IMR-90 (cell line): ENCODE measurements at regions not wholly inside any gene's neighbourhood (a gene's known extent, or its start where the extent isn't known, plus 50 kb on each side); places are given as distances from the start of the nearest gene placed in this dataset.
A peak's percentile ranks its signal among the peaks of the same experiment; 100 is the strongest.

Experiments used
- ATAC-seq: fragments of 200-7000 bp; cut with Tn5 transposase; 2 replicates; pipeline ENCODE4 v1.9.1; 2020; ENCODE audit warnings: low read depth, mild to moderate bottlenecking, moderate library complexity
- BruUV-seq: library from RNA; stranded (reverse); fragments of 400-500 nt; replicated peaks from 2 replicates; lab custom pipeline; 2021; lab: Mats Ljungman, UMichigan
- CTCF ChIA-PET: fragments of 300-600 bp; formaldehyde crosslinking; extraction: SDS; loops from one replicate; lab custom pipeline; 2021; ENCODE audit warnings: antibody characterized with exemption; lab: Yijun Ruan, JAX
- POLR2A ChIA-PET: fragments of 300-600 bp; sonication (Branson Sonifier 250); formaldehyde crosslinking; loops from one replicate; lab custom pipeline; 2022; ENCODE audit warnings: antibody characterized with exemption; ENCODE audit not compliant: unreplicated experiment; lab: Charles Lee
- DNase-seq: peaks from one replicate; pipeline ENCODE4 v3.0.0; 2013
- H2AFZ ChIP-seq: replicated peaks from 2 replicates; pipeline ENCODE3; 2013; ENCODE audit warnings: low read length, mild to moderate bottlenecking; ENCODE audit not compliant: poor library complexity
- H2AK5ac ChIP-seq: 2 replicates; pipeline ENCODE4 v1.6.1; 2013; ENCODE audit warnings: low read depth, low read length, inconsistent platforms
- H2AK9ac ChIP-seq: replicated peaks from 2 replicates; pipeline ENCODE3; 2013; ENCODE audit warnings: mild to moderate bottlenecking, low read depth, low read length, moderate library complexity; ENCODE audit not compliant: poor library complexity
- H2BK120ac ChIP-seq: 2 replicates; pipeline ENCODE4 v1.6.1; 2013; ENCODE audit warnings: low read depth, low read length, inconsistent platforms
- H2BK15ac ChIP-seq: 3 replicates; pipeline ENCODE4 v1.6.1; 2013; ENCODE audit warnings: low read depth, low read length, inconsistent platforms
- H2BK20ac ChIP-seq: 2 replicates; pipeline ENCODE4 v1.6.1; 2013; ENCODE audit warnings: low read depth, mild to moderate bottlenecking, inconsistent platforms, low read length, moderate library complexity
- H2BK5ac ChIP-seq: 2 replicates; pipeline ENCODE4 v1.6.1; 2013; ENCODE audit warnings: mild to moderate bottlenecking, low read depth, low read length, inconsistent platforms; ENCODE audit not compliant: poor library complexity, severe bottlenecking
- H3K14ac ChIP-seq: replicated peaks from 2 replicates; pipeline ENCODE4 v1.6.1; 2013; ENCODE audit warnings: low read depth, low read length, inconsistent platforms
- H3K18ac ChIP-seq: 2 replicates; pipeline ENCODE4 v1.6.1; 2013; ENCODE audit warnings: low read depth, low read length, control low read depth
- H3K23ac ChIP-seq: 2 replicates; pipeline ENCODE4 v1.6.1; 2013; ENCODE audit warnings: low read depth, low read length, inconsistent platforms
- H3K27ac ChIP-seq: 2 replicates; pipeline ENCODE4 v1.5.1; 2013; ENCODE audit warnings: mild to moderate bottlenecking, control low read depth, low read length; ENCODE audit not compliant: insufficient read depth
- H3K27me3 ChIP-seq: 2 replicates; pipeline ENCODE4 v1.6.1; 2013; ENCODE audit warnings: low read length; ENCODE audit not compliant: control insufficient read depth, insufficient read depth
- H3K36me3 ChIP-seq: 2 replicates; pipeline ENCODE4 v1.6.1; 2013; ENCODE audit warnings: low read length, mixed read lengths; ENCODE audit not compliant: control insufficient read depth, insufficient read depth
- H3K4ac ChIP-seq: 2 replicates; pipeline ENCODE4 v1.6.1; 2013; ENCODE audit warnings: low read depth, low read length, inconsistent platforms
- H3K4me1 ChIP-seq: 2 replicates; pipeline ENCODE4 v1.6.1; 2013; ENCODE audit warnings: low read length, mixed read lengths; ENCODE audit not compliant: control insufficient read depth, insufficient read depth
- H3K4me2 ChIP-seq: 2 replicates; pipeline ENCODE4 v1.6.1; 2013; ENCODE audit warnings: low read depth, mild to moderate bottlenecking, control low read depth, low read length, moderate library complexity
- H3K4me3 ChIP-seq: 2 replicates; pipeline ENCODE4 v1.5.1; 2013; ENCODE audit warnings: low read depth, mild to moderate bottlenecking, control low read depth, low read length, moderate library complexity; ENCODE audit not compliant: insufficient read depth
- H3K56ac ChIP-seq: 2 replicates; pipeline ENCODE4 v1.6.1; 2013; ENCODE audit warnings: low read length, inconsistent platforms; ENCODE audit not compliant: insufficient read depth; ENCODE audit errors: extremely low read depth
- H3K79me1 ChIP-seq, 2 experiments: 2 replicates each; pipeline ENCODE4 v1.6.1; 2013; ENCODE audit warnings: low read length in 2 of 2, inconsistent platforms in 1 of 2, low read depth in 1 of 2
- H3K9ac ChIP-seq: 2 replicates; pipeline ENCODE4 v1.6.1; 2013; ENCODE audit warnings: low read depth, low read length, control low read depth
- H3K9me1 ChIP-seq: 2 replicates; pipeline ENCODE4 v1.6.1; 2013; ENCODE audit warnings: low read length, inconsistent platforms; ENCODE audit not compliant: insufficient read depth
- H3K9me3 ChIP-seq: 2 replicates; pipeline ENCODE4 v1.6.1; 2013; ENCODE audit warnings: low read length; ENCODE audit not compliant: control insufficient read depth, insufficient read depth
- H4K20me1 ChIP-seq: 2 replicates; pipeline ENCODE4 v1.6.1; 2013; ENCODE audit warnings: low read length, inconsistent platforms; ENCODE audit not compliant: insufficient read depth
- H4K5ac ChIP-seq: 2 replicates; pipeline ENCODE4 v1.6.1; 2013; ENCODE audit warnings: mild to moderate bottlenecking, low read depth, low read length, control low read depth
- H4K8ac ChIP-seq, 2 experiments: 2 replicates each; pipeline ENCODE4 v1.6.1; 2013; ENCODE audit warnings: low read depth in 2 of 2, low read length in 2 of 2, control low read depth in 1 of 2, inconsistent platforms in 1 of 2
- H4K91ac ChIP-seq: 2 replicates; pipeline ENCODE4 v1.6.1; 2013; ENCODE audit warnings: low read depth, low read length, inconsistent platforms; ENCODE audit not compliant: insufficient read depth
- CEBPB ChIP-seq: IDR thresholded peaks from 2 replicates; pipeline ENCODE4 v1.6.1; 2012; ENCODE audit warnings: low read depth, low read length, improper control_type of control experiment
- CHD1 ChIP-seq: IDR thresholded peaks from 2 replicates; pipeline ENCODE4 v1.6.1; 2012; ENCODE audit warnings: low read depth, low read length, improper control_type of control experiment
- MAFK ChIP-seq: IDR thresholded peaks from 2 replicates; pipeline ENCODE4 v1.6.1; 2012; ENCODE audit warnings: low read depth, low read length, improper control_type of control experiment
- NFE2L2 ChIP-seq: fragments of 150-350 bp; IDR thresholded peaks from 2 replicates; pipeline ENCODE4 v1.6.1; 2016; ENCODE audit warnings: low read depth, mild to moderate bottlenecking, low read length
- POLR2A ChIP-seq: IDR thresholded peaks from 2 replicates; pipeline ENCODE4 v1.6.1; 2012; ENCODE audit warnings: mild to moderate bottlenecking, low read depth, low read length
- RCOR1 ChIP-seq: IDR thresholded peaks from 2 replicates; pipeline ENCODE4 v1.6.1; 2012; ENCODE audit warnings: mild to moderate bottlenecking, low read length, improper control_type of control experiment; ENCODE audit not compliant: insufficient replicate concordance
- USF2 ChIP-seq: fragments of 150-350 bp; IDR thresholded peaks from 2 replicates; pipeline ENCODE4 v1.6.1; 2017; ENCODE audit warnings: mild to moderate bottlenecking, antibody characterized with exemption, low read length, low read depth
- WGBS, 2 experiments: methylation state at CpG; one replicate each; pipeline versions ENCODE4 v1.1.5 to v1.1.7; 2013; ENCODE audit warnings: missing lambda C conversion rate in 2 of 2; ENCODE audit not compliant: insufficient read length in 1 of 2; ENCODE audit errors: extremely low coverage in 2 of 2; 5-methylcytosine and 5-hydroxymethylcytosine counted together
- dilution Hi-C: fragments of 300-500 bp; cut with HindIII; formaldehyde crosslinking; loops from one replicate; pipeline ENCODE4 v1.14.3; 2018; ENCODE audit warnings: low sequenced_read_pairs; ENCODE audit not compliant: unreplicated experiment
- in situ Hi-C: fragments of 300-500 bp; cut with MboI; formaldehyde crosslinking; loops from 3 replicates; pipeline ENCODE4 v1.14.3; 2019; ENCODE audit warnings: low sequenced_read_pairs, inconsistent platforms, mixed read lengths
- intact Hi-C: fragments of 100-400 bp; cut with micrococcal nuclease; formaldehyde crosslinking; loops from 2 replicates; pipeline ENCODE4 v1.10.0; 2022

DNA sequence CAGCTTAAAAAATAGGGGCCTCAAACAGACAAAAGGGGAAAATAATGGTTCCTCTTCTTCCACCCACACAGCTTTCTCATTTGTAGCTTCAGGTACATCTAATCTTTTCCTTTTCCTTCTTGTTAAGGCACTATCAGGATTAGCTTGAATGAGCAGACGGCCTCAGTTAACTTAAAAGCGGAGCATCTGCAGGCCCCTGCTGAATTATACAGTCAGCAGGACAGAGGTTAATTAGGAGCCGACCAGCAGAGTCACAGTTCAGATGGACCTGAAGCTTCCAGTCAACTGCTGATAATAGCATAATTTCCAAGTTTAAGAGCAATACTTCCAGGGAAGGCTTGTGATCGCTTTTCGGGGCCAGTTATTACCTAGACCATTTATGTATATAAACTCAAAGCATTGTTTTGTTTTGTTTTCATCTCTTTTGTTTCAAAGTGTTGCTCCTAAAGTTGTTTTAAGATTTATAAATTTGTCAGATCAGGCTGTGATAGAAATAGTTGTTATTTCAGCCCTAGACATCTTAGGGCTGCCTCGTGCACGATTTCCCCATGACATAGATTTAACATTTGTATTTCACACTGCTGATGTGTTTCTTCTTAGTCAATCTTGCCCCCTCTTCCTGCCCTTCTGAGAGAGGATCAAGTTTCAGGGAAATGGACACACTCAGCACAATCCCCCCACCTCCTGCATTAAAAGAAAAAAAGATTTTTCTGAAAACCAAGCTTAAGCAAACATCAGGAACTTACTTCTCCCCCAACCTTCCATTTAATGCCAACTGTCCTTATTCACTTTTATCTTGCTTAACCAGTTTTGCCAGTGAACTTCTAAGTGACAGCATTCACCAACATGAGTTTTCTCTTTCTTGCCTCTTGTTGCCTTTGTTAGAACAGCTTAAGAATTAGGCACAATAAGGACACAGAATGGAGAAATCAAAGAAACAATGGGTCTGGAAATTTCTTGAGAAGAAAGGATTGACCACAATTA, 449.8 kb downstream of the ARHGEF28 start:
- Histone ChIP-seq H3K4ac (no peak overlapping the region), H3K56ac (no peak overlapping the region), H3K23ac (no peak overlapping the region), H2BK15ac (no peak overlapping the region), H3K79me1 (no peaks in the 10 kb centered on the region), H3K14ac (no peak overlapping the region), H4K8ac (no peak overlapping the region), H3K4me1 (no peaks in the 10 kb centered on the region), H3K27ac (no peak overlapping the region), H3K36me3 (no peaks in the 10 kb centered on the region), H4K91ac (no peak overlapping the region), H4K5ac (no peak overlapping the region), H3K9me3 (no peaks in the 10 kb centered on the region), H3K27me3 (peaks cover 19% of the 10 kb centered on the region), H2AFZ (no peak overlapping the region), H3K18ac (no peak overlapping the region), H4K20me1 (no peaks in the 10 kb centered on the region), H3K9ac (no peak overlapping the region), H3K9me1 (no peaks in the 10 kb centered on the region), H2BK120ac (no peak overlapping the region), H2BK5ac (no peak overlapping the region), H3K4me3 (no peak overlapping the region), H2AK9ac (no peak overlapping the region), H2BK20ac (no peak overlapping the region), H3K4me2 (no peak overlapping the region), H2AK5ac (no peak overlapping the region)
- ChIA-PET CTCF (interaction anchor here (0.5 kb wide), 1 partner anchor 285 kb away, joined by 4 read pairs; no protein-coding TSS in a partner anchor), POLR2A (interaction anchor here (0.7 kb wide), 1 partner anchor 40 kb away, joined by 3 read pairs; no protein-coding TSS in a partner anchor)
- BruUV-seq = no TSS peak
- peak; percentile 7 for DNase-seq
- dilution Hi-C loops (no loop called here), intact Hi-C loops (no loop called here), in situ Hi-C loops (no loop called here)
- no peak for TF ChIP-seq CEBPB
- no peak for TF ChIP-seq POLR2A
- no peak for TF ChIP-seq MAFK
- TF ChIP-seq CHD1 = no peak
- no peak for TF ChIP-seq NFE2L2
- no peak for TF ChIP-seq USF2
- no peak for TF ChIP-seq RCOR1
- no CpG with 5 or more reads among the region's 7 CpGs for WGBS, 2 experiments
- ATAC-seq = no peak
